HCT116 (cell line): ENCODE measurements at regions not wholly inside any gene's neighbourhood (a gene's known extent, or its start where the extent isn't known, plus 50 kb on each side); places are given as distances from the start of the nearest gene placed in this dataset.

ENCODE experiments used
- EZH2 ChIP-seq: fragments of 200-600 bp; sonication (generic); IDR thresholded peaks from 2 replicates; pipeline ENCODE4 v1.6.1; 2017; ENCODE audit warnings: antibody characterized with exemption, mixed run types
- EZH2phosphoT487 ChIP-seq: fragments of 200-600 bp; IDR thresholded peaks from 2 replicates; pipeline ENCODE4 v1.6.1; 2018; ENCODE audit warnings: antibody characterized with exemption, borderline replicate concordance
- POLR2A ChIP-seq: IDR thresholded peaks from 2 replicates; pipeline ENCODE4 v1.7.0; 2011; ENCODE audit warnings: borderline replicate concordance; ENCODE audit not compliant: insufficient read depth, insufficient read length; ENCODE audit errors: extremely low read depth
- POLR2AphosphoS5 ChIP-seq: IDR thresholded peaks from 2 replicates; pipeline ENCODE4 v1.6.1; 2011; ENCODE audit warnings: mild to moderate bottlenecking, low read depth, low read length, moderate library complexity
- RAD21 ChIP-seq: IDR thresholded peaks from 2 replicates; pipeline ENCODE4 v1.6.1; 2012; ENCODE audit warnings: low read depth, mild to moderate bottlenecking
- ZFX ChIP-seq: fragments of 450-650 bp; IDR thresholded peaks from 2 replicates; pipeline ENCODE4 v1.6.1; 2017
- ZNF274 ChIP-seq: fragments of 200-500 bp; sonication (Bioruptor generic); IDR thresholded peaks from 2 replicates; pipeline ENCODE4 v1.6.1; 2014; ENCODE audit warnings: mild to moderate bottlenecking, low read depth, low read length, inconsistent platforms
- TF ChIP-seq, protein P1 (sequence below), 3 experiments: fragments of 200-600 bp in 1 of 3; sonication (generic) in 1 of 3; IDR thresholded peaks in 2 of 3; conservative IDR thresholded peaks in 1 of 3; 2 replicates each; pipeline ENCODE4 v1.5.1; 2012 to 2017; ENCODE audit warnings: low read depth in 2 of 3, low read length in 2 of 3, antibody characterized with exemption in 1 of 3, borderline replicate concordance in 1 of 3, control low read depth in 1 of 3, mild to moderate bottlenecking in 1 of 3, mixed read lengths in 1 of 3, mixed run types in 1 of 3, moderate library complexity in 1 of 3; ENCODE audit not compliant: insufficient read depth in 1 of 3
- TF ChIP-seq, protein P2 (sequence below): IDR thresholded peaks from 2 replicates; pipeline ENCODE4 v1.6.1; 2012; ENCODE audit warnings: low read depth

DNA sequence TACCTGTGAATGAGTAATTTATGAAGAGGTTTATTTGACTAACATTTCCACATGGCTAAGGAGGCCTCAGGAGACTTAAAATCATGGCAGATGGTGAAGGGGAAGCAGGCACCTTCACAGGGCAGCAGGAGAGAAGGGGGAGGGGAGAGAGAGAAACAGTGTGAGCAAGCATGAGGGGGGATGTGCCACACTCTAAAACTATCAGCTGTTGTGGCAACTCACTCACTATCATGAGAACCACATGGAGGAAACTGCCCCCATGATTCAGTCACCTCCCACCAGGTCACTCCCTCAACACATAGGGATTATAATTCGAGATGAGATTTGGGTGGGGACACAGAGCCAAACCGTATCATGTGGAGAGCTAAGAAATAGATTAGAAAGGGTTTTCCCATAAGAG is 309.0 kb downstream of the RDH14 start:
- TF ChIP-seq POLR2AphosphoS5, result no peak
- no peak for TF ChIP-seq EZH2phosphoT487
- TF ChIP-seq ZFX, result no peak
- TF ChIP-seq POLR2A, result no peak
- TF ChIP-seq, protein P1, sequence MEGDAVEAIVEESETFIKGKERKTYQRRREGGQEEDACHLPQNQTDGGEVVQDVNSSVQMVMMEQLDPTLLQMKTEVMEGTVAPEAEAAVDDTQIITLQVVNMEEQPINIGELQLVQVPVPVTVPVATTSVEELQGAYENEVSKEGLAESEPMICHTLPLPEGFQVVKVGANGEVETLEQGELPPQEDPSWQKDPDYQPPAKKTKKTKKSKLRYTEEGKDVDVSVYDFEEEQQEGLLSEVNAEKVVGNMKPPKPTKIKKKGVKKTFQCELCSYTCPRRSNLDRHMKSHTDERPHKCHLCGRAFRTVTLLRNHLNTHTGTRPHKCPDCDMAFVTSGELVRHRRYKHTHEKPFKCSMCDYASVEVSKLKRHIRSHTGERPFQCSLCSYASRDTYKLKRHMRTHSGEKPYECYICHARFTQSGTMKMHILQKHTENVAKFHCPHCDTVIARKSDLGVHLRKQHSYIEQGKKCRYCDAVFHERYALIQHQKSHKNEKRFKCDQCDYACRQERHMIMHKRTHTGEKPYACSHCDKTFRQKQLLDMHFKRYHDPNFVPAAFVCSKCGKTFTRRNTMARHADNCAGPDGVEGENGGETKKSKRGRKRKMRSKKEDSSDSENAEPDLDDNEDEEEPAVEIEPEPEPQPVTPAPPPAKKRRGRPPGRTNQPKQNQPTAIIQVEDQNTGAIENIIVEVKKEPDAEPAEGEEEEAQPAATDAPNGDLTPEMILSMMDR (IDR thresholded peaks at IDR 0.05 in 2 of 3, conservative IDR thresholded peaks at IDR 0.05 in 1 of 3; ENCODE audit: borderline replicate concordance in 1 of 3, insufficient read depth in 1 of 3, low read depth in 2 of 3, low read length in 2 of 3), result no peak
- no peak for TF ChIP-seq RAD21
- TF ChIP-seq, protein P2, sequence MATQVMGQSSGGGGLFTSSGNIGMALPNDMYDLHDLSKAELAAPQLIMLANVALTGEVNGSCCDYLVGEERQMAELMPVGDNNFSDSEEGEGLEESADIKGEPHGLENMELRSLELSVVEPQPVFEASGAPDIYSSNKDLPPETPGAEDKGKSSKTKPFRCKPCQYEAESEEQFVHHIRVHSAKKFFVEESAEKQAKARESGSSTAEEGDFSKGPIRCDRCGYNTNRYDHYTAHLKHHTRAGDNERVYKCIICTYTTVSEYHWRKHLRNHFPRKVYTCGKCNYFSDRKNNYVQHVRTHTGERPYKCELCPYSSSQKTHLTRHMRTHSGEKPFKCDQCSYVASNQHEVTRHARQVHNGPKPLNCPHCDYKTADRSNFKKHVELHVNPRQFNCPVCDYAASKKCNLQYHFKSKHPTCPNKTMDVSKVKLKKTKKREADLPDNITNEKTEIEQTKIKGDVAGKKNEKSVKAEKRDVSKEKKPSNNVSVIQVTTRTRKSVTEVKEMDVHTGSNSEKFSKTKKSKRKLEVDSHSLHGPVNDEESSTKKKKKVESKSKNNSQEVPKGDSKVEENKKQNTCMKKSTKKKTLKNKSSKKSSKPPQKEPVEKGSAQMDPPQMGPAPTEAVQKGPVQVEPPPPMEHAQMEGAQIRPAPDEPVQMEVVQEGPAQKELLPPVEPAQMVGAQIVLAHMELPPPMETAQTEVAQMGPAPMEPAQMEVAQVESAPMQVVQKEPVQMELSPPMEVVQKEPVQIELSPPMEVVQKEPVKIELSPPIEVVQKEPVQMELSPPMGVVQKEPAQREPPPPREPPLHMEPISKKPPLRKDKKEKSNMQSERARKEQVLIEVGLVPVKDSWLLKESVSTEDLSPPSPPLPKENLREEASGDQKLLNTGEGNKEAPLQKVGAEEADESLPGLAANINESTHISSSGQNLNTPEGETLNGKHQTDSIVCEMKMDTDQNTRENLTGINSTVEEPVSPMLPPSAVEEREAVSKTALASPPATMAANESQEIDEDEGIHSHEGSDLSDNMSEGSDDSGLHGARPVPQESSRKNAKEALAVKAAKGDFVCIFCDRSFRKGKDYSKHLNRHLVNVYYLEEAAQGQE, result no peak
- no peak for TF ChIP-seq ZNF274
- TF ChIP-seq EZH2, result no peak
